ENCODE measurements at regions not wholly inside any gene's neighbourhood (a gene's known extent, or its start where the extent isn't known, plus 50 kb on each side); places are given as distances from the start of the nearest gene placed in this dataset.

GRCh38 chr13:105607426-105607825 is 928.0 kb downstream of the EFNB2 start:
- Histone ChIP-seq H3K9me2 (ENCODE audit: insufficient read depth, low read length) (no peaks in the 10 kb centered on the region), H4K20me1 (ENCODE audit: insufficient read depth, low read length) (no peaks in the 10 kb centered on the region), H3K27ac (ENCODE audit: low read depth, low read length, poor library complexity, severe bottlenecking) (no peak overlapping the region), H3K36me3 (ENCODE audit: insufficient read depth, low read length) (no peaks in the 10 kb centered on the region), H3K4me2 (ENCODE audit: low read length) (no peak overlapping the region), H3K79me2 (ENCODE audit: insufficient read depth, low read depth, low read length) (no peaks in the 10 kb centered on the region), H3K4me1 (ENCODE audit: insufficient read depth, low read length, poor library complexity, severe bottlenecking) (no peaks in the 10 kb centered on the region), H3K4me3 (ENCODE audit: low read depth, low read length, poor library complexity, severe bottlenecking) (no peak overlapping the region), H3K9me3 (ENCODE audit: low read length) (no peaks in the 10 kb centered on the region), H2AFZ (ENCODE audit: low read length) (no peak overlapping the region)
- DNase-seq (ENCODE audit: low spot score) = no peak
- ChIA-PET CTCF (ENCODE audit: unreplicated experiment) (no interaction called here), POLR2A (no interaction called here)
- intact Hi-C loops (cut with micrococcal nuclease; ENCODE audit: unreplicated experiment) = no loop called here
- no TSS peak for BruUV-seq (replicated peaks)
- no peak for TF ChIP-seq EZH2phosphoT487 (IDR thresholded peaks at IDR 0.05; ENCODE audit: borderline replicate concordance, low read depth, low read length)
- TF ChIP-seq, protein P1, sequence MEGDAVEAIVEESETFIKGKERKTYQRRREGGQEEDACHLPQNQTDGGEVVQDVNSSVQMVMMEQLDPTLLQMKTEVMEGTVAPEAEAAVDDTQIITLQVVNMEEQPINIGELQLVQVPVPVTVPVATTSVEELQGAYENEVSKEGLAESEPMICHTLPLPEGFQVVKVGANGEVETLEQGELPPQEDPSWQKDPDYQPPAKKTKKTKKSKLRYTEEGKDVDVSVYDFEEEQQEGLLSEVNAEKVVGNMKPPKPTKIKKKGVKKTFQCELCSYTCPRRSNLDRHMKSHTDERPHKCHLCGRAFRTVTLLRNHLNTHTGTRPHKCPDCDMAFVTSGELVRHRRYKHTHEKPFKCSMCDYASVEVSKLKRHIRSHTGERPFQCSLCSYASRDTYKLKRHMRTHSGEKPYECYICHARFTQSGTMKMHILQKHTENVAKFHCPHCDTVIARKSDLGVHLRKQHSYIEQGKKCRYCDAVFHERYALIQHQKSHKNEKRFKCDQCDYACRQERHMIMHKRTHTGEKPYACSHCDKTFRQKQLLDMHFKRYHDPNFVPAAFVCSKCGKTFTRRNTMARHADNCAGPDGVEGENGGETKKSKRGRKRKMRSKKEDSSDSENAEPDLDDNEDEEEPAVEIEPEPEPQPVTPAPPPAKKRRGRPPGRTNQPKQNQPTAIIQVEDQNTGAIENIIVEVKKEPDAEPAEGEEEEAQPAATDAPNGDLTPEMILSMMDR (conservative IDR thresholded peaks at IDR 0.05; ENCODE audit: low read length) = no peak

GRCh38 chr13:105607016-105607415 is 928.4 kb downstream of the EFNB2 start:
- H3K4me3 ChIP-seq (ENCODE audit: low read depth, low read length, poor library complexity, severe bottlenecking) = no peak overlapping the region
- DNase-seq (ENCODE audit: low spot score) = no peak
- ChIA-PET CTCF (ENCODE audit: unreplicated experiment) (no interaction called here), POLR2A (no interaction called here)
- no peaks in the 10 kb centered on the region for H3K4me1 ChIP-seq (ENCODE audit: insufficient read depth, low read length, poor library complexity, severe bottlenecking)
- no peaks in the 10 kb centered on the region for H3K79me2 ChIP-seq (ENCODE audit: insufficient read depth, low read depth, low read length)
- TF ChIP-seq EZH2phosphoT487 (IDR thresholded peaks at IDR 0.05; ENCODE audit: borderline replicate concordance, low read depth, low read length) = no peak
- TF ChIP-seq, protein P1 (conservative IDR thresholded peaks at IDR 0.05; ENCODE audit: low read length) = no peak
- no peaks in the 10 kb centered on the region for H3K9me2 ChIP-seq (ENCODE audit: insufficient read depth, low read length)
- no peak overlapping the region for H3K27ac ChIP-seq (ENCODE audit: low read depth, low read length, poor library complexity, severe bottlenecking)
- no TSS peak for BruUV-seq (replicated peaks)
- H4K20me1 ChIP-seq (ENCODE audit: insufficient read depth, low read length) = no peaks in the 10 kb centered on the region
- intact Hi-C loops (cut with micrococcal nuclease; ENCODE audit: unreplicated experiment) = no loop called here
- H2AFZ ChIP-seq (ENCODE audit: low read length) = no peak overlapping the region
- H3K9me3 ChIP-seq (ENCODE audit: low read length) = no peaks in the 10 kb centered on the region
- no peak overlapping the region for H3K4me2 ChIP-seq (ENCODE audit: low read length)
- H3K36me3 ChIP-seq (ENCODE audit: insufficient read depth, low read length) = no peaks in the 10 kb centered on the region

DNA sequence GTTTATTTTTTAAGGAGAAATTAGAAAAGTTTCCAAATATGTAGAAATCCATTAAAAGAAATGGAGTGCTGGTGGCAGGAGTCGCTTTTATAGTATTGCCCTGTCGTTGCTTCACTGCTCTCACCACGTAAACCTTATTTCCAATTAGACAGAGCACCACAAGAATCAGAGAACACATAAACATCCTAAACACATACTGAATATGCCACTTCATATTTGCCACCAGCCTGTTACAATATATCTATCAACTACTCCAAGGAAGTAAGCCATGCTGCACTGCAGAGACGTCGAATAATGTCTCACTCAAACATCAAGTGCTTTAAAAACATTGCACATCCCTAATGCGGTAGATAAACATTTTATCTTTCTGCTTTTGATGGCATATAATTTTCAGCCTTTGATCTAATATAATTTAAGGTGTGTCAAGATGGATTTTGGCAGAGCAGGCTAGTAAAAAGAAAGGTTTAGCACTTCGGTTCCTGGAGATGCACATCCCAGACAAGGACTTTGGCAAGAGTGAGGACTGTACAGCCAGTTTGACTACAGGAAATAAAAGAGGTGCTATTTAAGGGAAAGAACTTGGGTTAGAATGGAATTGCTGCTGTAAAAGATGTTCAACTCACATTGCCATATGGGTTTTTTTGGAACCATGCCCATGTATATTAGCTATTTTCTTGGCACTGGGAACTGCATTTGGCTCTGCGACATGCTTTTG is 932.3 kb downstream of the EFNB2 start:
- no peak for DNase-seq (ENCODE audit: low spot score)
- TF ChIP-seq, protein P1 (conservative IDR thresholded peaks at IDR 0.05; ENCODE audit: low read length) = no peak
- TF ChIP-seq EZH2phosphoT487 (IDR thresholded peaks at IDR 0.05; ENCODE audit: borderline replicate concordance, low read depth, low read length) = no peak
- Histone ChIP-seq H3K4me3 (ENCODE audit: low read depth, low read length, poor library complexity, severe bottlenecking) (no peak overlapping the region), H3K9me2 (ENCODE audit: insufficient read depth, low read length) (no peaks in the 10 kb centered on the region), H3K9me3 (ENCODE audit: low read length) (no peaks in the 10 kb centered on the region), H3K4me1 (ENCODE audit: insufficient read depth, low read length, poor library complexity, severe bottlenecking) (no peaks in the 10 kb centered on the region), H3K4me2 (ENCODE audit: low read length) (no peak overlapping the region), H4K20me1 (ENCODE audit: insufficient read depth, low read length) (no peaks in the 10 kb centered on the region), H3K27ac (ENCODE audit: low read depth, low read length, poor library complexity, severe bottlenecking) (no peak overlapping the region), H3K36me3 (ENCODE audit: insufficient read depth, low read length) (no peaks in the 10 kb centered on the region), H2AFZ (ENCODE audit: low read length) (no peak overlapping the region), H3K79me2 (ENCODE audit: insufficient read depth, low read depth, low read length) (no peaks in the 10 kb centered on the region)
- POLR2A ChIA-PET = no interaction called here
- CTCF ChIA-PET (ENCODE audit: unreplicated experiment) = no interaction called here
- intact Hi-C loops (cut with micrococcal nuclease; ENCODE audit: unreplicated experiment) = no loop called here
- no TSS peak for BruUV-seq (replicated peaks)

Data from OCI-LY7 (cell line).